ENCODE measurements at regions not wholly inside any gene's neighbourhood (a gene's known extent, or its start where the extent isn't known, plus 50 kb on each side); places are given as distances from the start of the nearest gene placed in this dataset.

- Mint-ChIP-seq H3K27ac (peak overlapping the region; percentile 15), H3K27me3 (ENCODE audit: low read depth, poor library complexity) (peaks cover 11% of the 10 kb centered on the region), H3K4me1 (peaks cover 79% of the 10 kb centered on the region), H3K36me3 (ENCODE audit: low read depth) (no peaks in the 10 kb centered on the region), H3K4me3 (peak overlapping the region; percentile 57), H3K9me3 (peaks cover 7% of the 10 kb centered on the region)
- TF ChIP-seq CTCF (IDR thresholded peaks at IDR 0.05) = no peak
- DNase-seq = no peak
These were observed 119.4 kb downstream of the TWIST2 start for GRCh38 chr2:238967031-238967977.

DNA sequence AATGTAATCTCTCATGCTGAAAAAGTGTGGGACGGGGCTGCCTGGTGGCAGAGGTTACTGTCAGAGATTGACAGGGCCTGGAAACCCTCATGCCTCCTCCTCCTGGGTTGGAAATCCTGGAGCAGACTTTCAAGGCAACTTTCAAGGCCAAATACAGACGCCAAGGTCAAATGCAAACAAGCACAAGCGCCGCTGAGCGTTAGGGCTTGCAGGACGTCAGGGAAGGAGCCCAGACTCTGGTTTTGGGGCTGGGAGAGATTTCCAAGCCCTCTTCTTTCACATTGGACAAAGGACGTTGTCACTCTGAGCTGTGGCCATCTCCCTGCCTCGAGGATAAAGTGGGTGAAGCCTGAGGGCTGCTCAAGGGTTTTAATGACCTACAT is 120.1 kb downstream of the TWIST2 start:
- no peak for TF ChIP-seq CTCF (IDR thresholded peaks at IDR 0.05)
- Mint-ChIP-seq H3K9me3 (peaks cover 7% of the 10 kb centered on the region), H3K4me1 (peaks cover 74% of the 10 kb centered on the region), H3K4me3 (peak overlapping the region; percentile 57), H3K27ac (no peak overlapping the region), H3K27me3 (ENCODE audit: low read depth, poor library complexity) (peaks cover 14% of the 10 kb centered on the region), H3K36me3 (ENCODE audit: low read depth) (no peaks in the 10 kb centered on the region)
- no peak for DNase-seq

- Mint-ChIP-seq H3K27me3 (ENCODE audit: low read depth, poor library complexity) (peaks cover 14% of the 10 kb centered on the region), H3K36me3 (ENCODE audit: low read depth) (no peaks in the 10 kb centered on the region), H3K27ac (peak overlapping the region; percentile 66), H3K9me3 (peaks cover 7% of the 10 kb centered on the region), H3K4me1 (peaks cover 73% of the 10 kb centered on the region), H3K4me3 (no peak overlapping the region)
- DNase-seq = peak; percentile 78
- no peak for TF ChIP-seq CTCF (IDR thresholded peaks at IDR 0.05)
These were observed 120.9 kb downstream of the TWIST2 start for GRCh38 chr2:238968616-238969384.

DNA sequence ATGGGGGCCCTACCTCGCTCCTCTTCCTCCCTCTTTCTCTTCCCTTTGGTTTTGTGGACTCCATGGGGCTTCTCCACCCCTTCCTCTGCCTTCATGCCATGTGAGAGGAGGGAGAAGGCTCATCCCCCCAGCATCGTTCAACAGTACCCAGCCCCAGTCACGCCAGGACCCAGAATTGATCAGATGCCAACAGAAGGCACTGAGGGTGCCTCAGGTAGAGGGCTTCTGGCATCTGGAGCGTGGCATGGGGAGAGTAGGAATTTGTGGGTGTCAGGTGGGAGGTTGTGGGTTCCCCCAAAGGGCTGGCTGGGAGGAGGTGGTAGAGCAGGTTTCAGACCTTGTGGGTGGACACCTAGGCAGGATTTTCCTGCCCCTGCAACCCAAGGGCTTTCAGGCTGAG is 122.0 kb downstream of the TWIST2 start:
- Mint-ChIP-seq H3K4me3 (no peak overlapping the region), H3K27me3 (ENCODE audit: low read depth, poor library complexity) (peaks cover 14% of the 10 kb centered on the region), H3K27ac (no peak overlapping the region), H3K36me3 (ENCODE audit: low read depth) (peaks cover under 1% of the 10 kb centered on the region), H3K9me3 (peaks cover 15% of the 10 kb centered on the region), H3K4me1 (peaks cover 65% of the 10 kb centered on the region)
- no peak for TF ChIP-seq CTCF (IDR thresholded peaks at IDR 0.05)
- no peak for DNase-seq

DNA sequence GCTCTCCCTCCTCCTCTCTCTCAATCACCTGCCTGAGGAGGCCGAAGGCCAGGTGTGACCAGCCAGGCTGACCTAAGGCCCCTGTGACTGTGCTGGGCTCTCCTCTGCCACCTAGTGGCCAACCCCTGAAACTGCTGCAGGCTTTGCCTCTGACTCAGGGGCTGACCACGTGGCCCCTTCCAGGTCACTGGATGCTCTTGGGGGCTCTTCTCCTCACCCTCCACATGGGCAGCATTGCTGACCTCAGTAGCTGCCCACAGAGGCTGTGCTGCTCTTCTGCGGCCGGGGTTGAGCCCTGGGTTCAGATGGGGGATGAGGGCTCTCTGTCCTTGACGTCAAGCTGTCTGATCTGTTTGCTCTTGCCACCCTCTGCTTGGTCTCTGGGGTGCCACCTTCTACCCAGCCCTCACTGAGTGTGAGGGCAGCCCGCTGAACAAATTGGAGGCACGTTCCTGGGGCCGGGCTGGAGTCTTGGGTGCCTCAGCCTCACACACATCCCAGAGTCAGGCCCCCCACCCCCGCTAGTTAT is 122.7 kb downstream of the TWIST2 start:
- H3K27me3 Mint-ChIP-seq (ENCODE audit: low read depth, poor library complexity) = peaks cover 14% of the 10 kb centered on the region
- H3K36me3 Mint-ChIP-seq (ENCODE audit: low read depth) = peaks cover 9% of the 10 kb centered on the region
- peaks cover 22% of the 10 kb centered on the region for H3K9me3 Mint-ChIP-seq
- H3K4me3 Mint-ChIP-seq = peak overlapping the region; percentile 19
- TF ChIP-seq CTCF (IDR thresholded peaks at IDR 0.05) = peak; percentile 100
- H3K4me1 Mint-ChIP-seq = peaks cover 62% of the 10 kb centered on the region
- DNase-seq = peak; percentile 78
- H3K27ac Mint-ChIP-seq = no peak overlapping the region
